Adrenal gland (tissue), 9 donors: ENCODE measurements at regions not wholly inside any gene's neighbourhood (a gene's known extent, or its start where the extent isn't known, plus 50 kb on each side); places are given as distances from the start of the nearest gene placed in this dataset.

ENCODE experiments used
- DNase-seq, 7 donors: peaks; one replicate each; pipeline ENCODE4 v3.0.0-alpha.2; 2019 to 2020
- H3K27ac ChIP-seq, 5 donors: fragments of 200-600 bp; sonication (generic) in 4 of 5; 1 replicate in 3 of 5; 2 replicates in 2 of 5; pipeline versions ENCODE4 v1.5.1 to v1.8.0; 2016 to 2020; ENCODE audit warnings: mild to moderate bottlenecking in 1 of 5
- H3K27me3 ChIP-seq: fragments of 200-600 bp; 2 replicates; pipeline ENCODE4 v1.8.0; 2021
- H3K36me3 ChIP-seq, 2 donors: fragments of 200-600 bp; replicated peaks in 1 of 2; 1 replicate in 1 of 2; 2 replicates in 1 of 2; pipeline versions ENCODE4 v1.5.1 to v1.8.0; 2018 to 2022
- H3K4me1 ChIP-seq, 2 donors: fragments of 200-600 bp; replicated peaks in 1 of 2; 1 replicate in 1 of 2; 2 replicates in 1 of 2; pipeline versions ENCODE4 v1.5.1 to v1.8.0; 2018 to 2021
- H3K4me3 ChIP-seq, 4 donors: fragments of 200-600 bp; sonication (generic) in 3 of 4; one replicate each; pipeline ENCODE4 v1.5.1; 2016 to 2018
- H3K9me3 ChIP-seq, 3 donors: fragments of 200-600 bp; sonication (generic) in 1 of 3; replicated peaks in 1 of 3; 1 replicate in 2 of 3; 2 replicates in 1 of 3; pipeline versions ENCODE4 v1.5.1 to v1.8.0; 2016 to 2021
- POLR2A ChIP-seq, 2 donors: fragments of 450-650 bp; IDR thresholded peaks; one replicate each; pipeline ENCODE4 v1.6.1; 2017; ENCODE audit warnings: antibody characterized with exemption in 2 of 2, mild to moderate bottlenecking in 2 of 2, moderate library complexity in 1 of 2
- WGBS, 4 donors: extraction: QIAGEN DNeasy Blood & Tissue Kit in 2 of 4; methylation state at CpG; one replicate each; pipeline versions ENCODE4 v1.1.5 to v1.1.7; 2013 to 2017; 5-methylcytosine and 5-hydroxymethylcytosine counted together
- intact Hi-C, 2 donors: fragments of 100-400 bp; cut with DNase I; formaldehyde crosslinking; loops; one replicate each; pipeline versions ENCODE4 v1.14.1 to v1.15.0; 2022 to 2023
- TF ChIP-seq, protein P1 (sequence below), 6 experiments: fragments of 450-650 bp in 4 of 6; fragments of 200-600 bp in 2 of 6; sonication (generic) in 1 of 6; IDR thresholded peaks; 1 replicate in 5 of 6; 2 replicates in 1 of 6; pipeline versions ENCODE4 v1.5.1 to v1.8.0; 2016 to 2021; ENCODE audit warnings: antibody characterized with exemption in 6 of 6, mild to moderate bottlenecking in 2 of 6, moderate library complexity in 1 of 6
- donor health status: healthy with polysubstance abuse.
- donor health status: Bipolar disorder and iron deficiency.
- donor health status: DM: yes; HTN: yes; CAD: no.
- donor health status: DM: no; HTN: no; CAD: no.
- donor health status: DM: no; HTN: no; CAD: no.

DNA sequence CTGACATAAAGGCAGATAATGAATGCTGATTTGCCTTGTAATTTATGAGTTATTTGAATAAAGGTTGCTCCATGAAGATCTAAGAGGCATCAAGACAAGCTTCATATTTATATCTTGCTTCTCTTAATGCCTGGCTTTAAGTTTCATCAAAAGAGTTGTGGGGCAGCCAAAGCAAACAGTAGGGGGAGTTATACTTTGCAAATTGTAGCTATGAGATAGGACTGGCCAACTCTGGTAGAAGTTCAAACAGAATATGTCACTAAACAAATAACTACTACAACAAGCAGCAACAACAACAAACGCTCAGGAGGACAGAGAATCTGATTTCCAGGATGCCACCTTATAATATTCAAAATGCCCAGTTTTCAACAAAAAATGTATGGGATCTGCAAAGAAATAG, 69.1 kb upstream of the PLAC1 start:
- TF ChIP-seq, protein P1, sequence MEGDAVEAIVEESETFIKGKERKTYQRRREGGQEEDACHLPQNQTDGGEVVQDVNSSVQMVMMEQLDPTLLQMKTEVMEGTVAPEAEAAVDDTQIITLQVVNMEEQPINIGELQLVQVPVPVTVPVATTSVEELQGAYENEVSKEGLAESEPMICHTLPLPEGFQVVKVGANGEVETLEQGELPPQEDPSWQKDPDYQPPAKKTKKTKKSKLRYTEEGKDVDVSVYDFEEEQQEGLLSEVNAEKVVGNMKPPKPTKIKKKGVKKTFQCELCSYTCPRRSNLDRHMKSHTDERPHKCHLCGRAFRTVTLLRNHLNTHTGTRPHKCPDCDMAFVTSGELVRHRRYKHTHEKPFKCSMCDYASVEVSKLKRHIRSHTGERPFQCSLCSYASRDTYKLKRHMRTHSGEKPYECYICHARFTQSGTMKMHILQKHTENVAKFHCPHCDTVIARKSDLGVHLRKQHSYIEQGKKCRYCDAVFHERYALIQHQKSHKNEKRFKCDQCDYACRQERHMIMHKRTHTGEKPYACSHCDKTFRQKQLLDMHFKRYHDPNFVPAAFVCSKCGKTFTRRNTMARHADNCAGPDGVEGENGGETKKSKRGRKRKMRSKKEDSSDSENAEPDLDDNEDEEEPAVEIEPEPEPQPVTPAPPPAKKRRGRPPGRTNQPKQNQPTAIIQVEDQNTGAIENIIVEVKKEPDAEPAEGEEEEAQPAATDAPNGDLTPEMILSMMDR (IDR thresholded peaks at IDR 0.05): no peak
- TF ChIP-seq POLR2A (IDR thresholded peaks at IDR 0.05): no peak
- intact Hi-C loops: no loop called here
- 74 to 75% (median 74%) methylated on average over 1 of the region's 1 CpG for WGBS, 4 donors
- Histone ChIP-seq H3K36me3 (no peaks in the 10 kb centered on the region), H3K4me1 (no peaks in the 10 kb centered on the region), H3K4me3 (no peak overlapping the region), H3K27me3 (no peaks in the 10 kb centered on the region), H3K9me3 (no peaks in the 10 kb centered on the region), H3K27ac (no peak overlapping the region)
- no peak for DNase-seq

DNA sequence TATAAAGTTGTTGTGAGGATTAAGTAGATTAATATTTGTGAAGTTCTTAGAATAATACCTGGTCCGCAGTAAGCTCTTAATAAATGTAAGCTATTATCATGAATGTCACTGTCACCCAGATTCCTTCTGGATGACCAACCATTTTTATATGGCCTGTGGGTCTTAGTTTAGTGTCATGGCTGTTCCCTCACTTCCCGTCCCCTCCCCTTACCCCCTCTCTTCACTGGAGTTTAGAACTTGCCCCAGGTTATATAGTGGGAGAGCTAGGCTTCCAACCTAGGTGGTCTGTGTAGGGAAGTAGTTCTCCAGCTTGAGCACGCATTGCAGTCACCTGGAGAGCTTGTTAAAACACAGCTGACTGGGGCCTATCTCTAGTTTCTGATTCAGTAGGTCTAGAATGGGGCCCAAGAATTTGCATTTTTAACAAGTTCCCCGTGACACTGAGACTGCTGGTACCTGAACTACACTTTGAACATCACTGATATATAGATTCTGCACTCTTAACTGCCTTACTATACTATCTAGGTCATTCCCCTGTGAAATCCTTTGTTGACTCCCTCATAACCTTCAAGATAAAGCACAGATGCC, 66.9 kb upstream of the PLAC1 start:
- WGBS, 4 donors: 69 to 92% (median 81%) methylated on average over 3 to 4 of the region's 4 CpGs
- Histone ChIP-seq H3K4me3 (no peak overlapping the region), H3K27me3 (no peaks in the 10 kb centered on the region), H3K27ac (no peak overlapping the region), H3K36me3 (no peaks in the 10 kb centered on the region), H3K9me3 (no peaks in the 10 kb centered on the region), H3K4me1 (no peaks in the 10 kb centered on the region)
- DNase-seq: no peak
- intact Hi-C loops: no loop called here
- no peak for TF ChIP-seq POLR2A (IDR thresholded peaks at IDR 0.05)
- TF ChIP-seq, protein P1 (IDR thresholded peaks at IDR 0.05): no peak

DNA sequence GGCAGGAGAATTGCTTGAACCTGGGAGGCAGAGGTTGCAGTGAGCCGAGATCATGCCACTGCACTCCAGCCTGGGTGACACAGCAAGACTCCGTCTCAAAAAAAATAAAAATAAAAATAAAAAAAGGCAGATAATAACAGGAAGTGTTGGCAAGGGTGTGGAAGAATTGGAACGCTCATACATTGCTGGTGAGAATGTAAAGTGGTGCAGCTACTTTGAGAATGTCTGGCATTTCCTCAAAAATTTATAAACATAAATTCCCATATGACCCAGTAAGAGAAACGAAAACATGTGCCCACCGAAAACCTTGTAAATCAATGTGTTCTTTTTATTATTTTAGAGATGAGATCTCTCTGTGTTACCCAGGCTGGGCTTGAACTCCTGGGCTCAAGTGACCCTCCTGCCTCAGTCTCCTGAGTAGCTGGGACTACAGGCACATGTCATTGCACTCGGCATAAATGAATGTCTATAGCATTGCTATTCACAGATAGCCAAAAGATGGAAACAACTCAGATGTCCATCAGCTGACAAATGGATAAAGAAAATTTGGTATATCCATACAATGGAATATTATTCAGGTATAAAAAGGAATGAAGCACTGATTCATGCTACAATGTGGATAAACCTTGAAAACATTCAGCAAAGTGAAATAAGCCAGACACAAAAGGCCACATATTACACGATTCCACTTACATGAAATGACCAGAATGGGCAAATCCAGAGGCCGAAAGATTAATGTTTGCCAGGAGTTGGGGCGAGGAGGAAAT, 63.7 kb upstream of the PLAC1 start:
- Histone ChIP-seq H3K27me3 (peaks cover 4% of the 10 kb centered on the region), H3K36me3 (no peaks in the 10 kb centered on the region), H3K4me3 (no peak overlapping the region), H3K27ac (no peak overlapping the region), H3K4me1 (no peaks in the 10 kb centered on the region), H3K9me3 (no peaks in the 10 kb centered on the region)
- no peak for DNase-seq
- TF ChIP-seq, protein P1 (IDR thresholded peaks at IDR 0.05): no peak
- TF ChIP-seq POLR2A (IDR thresholded peaks at IDR 0.05): no peak
- 86 to 93% (median 88%) methylated on average over 9 of the region's 9 CpGs for WGBS, 4 donors
- intact Hi-C loops: no loop called here

DNA sequence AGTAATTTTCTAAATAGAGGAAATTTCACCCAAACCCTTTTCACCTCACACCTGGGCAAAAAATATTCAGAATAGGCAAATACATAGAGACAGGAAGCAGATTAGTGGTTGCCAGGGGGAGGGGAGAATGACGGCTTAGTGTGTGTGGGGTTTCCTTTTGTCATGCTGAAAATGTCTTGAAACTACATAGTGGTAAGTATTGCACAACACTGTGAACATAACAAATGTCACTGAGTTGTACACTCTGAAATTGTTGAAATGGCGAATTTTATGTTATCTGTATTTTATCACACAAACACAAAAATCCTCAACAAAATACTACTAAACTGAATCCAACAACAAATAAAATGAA, 60.7 kb upstream of the PLAC1 start:
- no peaks in the 10 kb centered on the region for H3K9me3 ChIP-seq
- H3K4me1 ChIP-seq: no peaks in the 10 kb centered on the region
- TF ChIP-seq, protein P1 (IDR thresholded peaks at IDR 0.05): no peak
- TF ChIP-seq POLR2A (IDR thresholded peaks at IDR 0.05): no peak
- peaks cover 4% of the 10 kb centered on the region for H3K27me3 ChIP-seq
- H3K27ac ChIP-seq: no peak overlapping the region
- intact Hi-C loops: no loop called here
- WGBS, 4 donors: 64 to 84% (median 73%) methylated on average over 2 of the region's 2 CpGs
- no peak overlapping the region for H3K4me3 ChIP-seq
- DNase-seq: no peak
- H3K36me3 ChIP-seq: no peaks in the 10 kb centered on the region
